OCI-LY1 (cell line): ENCODE measurements at regions not wholly inside any gene's neighbourhood (a gene's known extent, or its start where the extent isn't known, plus 50 kb on each side); places are given as distances from the start of the nearest gene placed in this dataset.

Source experiments
- EZH2 ChIP-seq: fragments of 200-600 bp; sonication (generic), shearing (Covaris generic); IDR thresholded peaks from 2 replicates; pipeline ENCODE4 v1.8.0; 2017; ENCODE audit warnings: borderline replicate concordance, mixed run types, mild to moderate bottlenecking, antibody characterized with exemption, low read length, moderate library complexity, mixed read lengths
- TF ChIP-seq, protein P1 (sequence below): fragments of 200-600 bp; sonication (generic), shearing (Covaris generic); IDR thresholded peaks from 2 replicates; pipeline ENCODE4 v1.5.1; 2017; ENCODE audit warnings: mild to moderate bottlenecking, antibody characterized with exemption, low read length, moderate library complexity, mixed read lengths

DNA sequence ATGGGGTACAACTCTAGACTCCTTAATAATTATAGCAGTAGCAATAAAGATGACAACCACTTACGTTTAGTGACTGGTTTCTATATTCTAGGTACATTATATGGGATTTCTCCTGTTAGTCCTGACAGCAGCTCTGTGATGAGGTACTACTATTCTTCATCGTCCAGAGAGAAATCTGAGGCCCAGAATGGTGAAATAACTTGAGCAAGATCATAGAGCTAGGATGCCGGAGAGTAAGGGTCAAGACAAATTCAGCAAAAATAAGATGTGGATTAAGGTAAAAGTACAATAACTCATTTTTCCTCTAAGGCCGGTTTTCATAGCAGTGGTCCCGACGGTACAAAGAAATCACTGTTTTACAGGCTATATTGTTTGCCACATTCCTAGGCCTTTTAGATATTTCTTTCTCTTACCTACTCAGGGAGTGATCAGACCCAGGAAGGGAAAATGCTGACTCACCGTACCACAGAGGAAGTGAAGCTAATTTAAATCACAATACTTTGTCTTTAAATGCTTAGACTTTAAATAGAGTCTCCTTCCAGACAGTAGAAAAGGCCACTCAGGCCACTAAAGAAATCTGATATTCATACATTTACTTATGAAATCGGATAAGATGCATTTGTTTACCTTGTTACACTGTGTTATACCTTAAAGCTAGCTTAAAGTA lies 2023.0 kb upstream of the AGA start:
- TF ChIP-seq, protein P1, sequence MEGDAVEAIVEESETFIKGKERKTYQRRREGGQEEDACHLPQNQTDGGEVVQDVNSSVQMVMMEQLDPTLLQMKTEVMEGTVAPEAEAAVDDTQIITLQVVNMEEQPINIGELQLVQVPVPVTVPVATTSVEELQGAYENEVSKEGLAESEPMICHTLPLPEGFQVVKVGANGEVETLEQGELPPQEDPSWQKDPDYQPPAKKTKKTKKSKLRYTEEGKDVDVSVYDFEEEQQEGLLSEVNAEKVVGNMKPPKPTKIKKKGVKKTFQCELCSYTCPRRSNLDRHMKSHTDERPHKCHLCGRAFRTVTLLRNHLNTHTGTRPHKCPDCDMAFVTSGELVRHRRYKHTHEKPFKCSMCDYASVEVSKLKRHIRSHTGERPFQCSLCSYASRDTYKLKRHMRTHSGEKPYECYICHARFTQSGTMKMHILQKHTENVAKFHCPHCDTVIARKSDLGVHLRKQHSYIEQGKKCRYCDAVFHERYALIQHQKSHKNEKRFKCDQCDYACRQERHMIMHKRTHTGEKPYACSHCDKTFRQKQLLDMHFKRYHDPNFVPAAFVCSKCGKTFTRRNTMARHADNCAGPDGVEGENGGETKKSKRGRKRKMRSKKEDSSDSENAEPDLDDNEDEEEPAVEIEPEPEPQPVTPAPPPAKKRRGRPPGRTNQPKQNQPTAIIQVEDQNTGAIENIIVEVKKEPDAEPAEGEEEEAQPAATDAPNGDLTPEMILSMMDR = no peak
- TF ChIP-seq EZH2 = no peak
